ENCODE measurements at regions not wholly inside any gene's neighbourhood (a gene's known extent, or its start where the extent isn't known, plus 50 kb on each side); places are given as distances from the start of the nearest gene placed in this dataset.

DNA sequence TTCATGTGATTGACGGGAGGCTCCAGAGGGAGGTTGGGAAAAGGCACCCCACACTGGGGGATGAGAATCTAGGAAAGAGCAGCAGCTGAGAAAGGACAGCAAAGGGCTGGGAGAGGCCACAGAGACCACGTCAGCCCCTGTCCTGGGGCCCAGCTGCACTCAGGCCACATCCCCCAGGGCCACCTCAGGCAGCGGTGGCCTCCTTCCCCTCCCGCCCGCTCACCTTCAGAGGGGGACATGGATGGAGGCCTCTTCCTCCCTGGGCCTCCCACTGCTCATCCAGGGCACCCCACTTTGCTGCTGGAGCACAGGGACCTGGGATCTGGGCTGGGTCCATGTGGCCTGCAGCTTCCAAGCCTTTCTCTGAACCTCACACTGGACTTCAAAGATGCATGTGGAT, 199.8 kb upstream of the HDAC4 start (continued):
- TF ChIP-seq, protein P1, sequence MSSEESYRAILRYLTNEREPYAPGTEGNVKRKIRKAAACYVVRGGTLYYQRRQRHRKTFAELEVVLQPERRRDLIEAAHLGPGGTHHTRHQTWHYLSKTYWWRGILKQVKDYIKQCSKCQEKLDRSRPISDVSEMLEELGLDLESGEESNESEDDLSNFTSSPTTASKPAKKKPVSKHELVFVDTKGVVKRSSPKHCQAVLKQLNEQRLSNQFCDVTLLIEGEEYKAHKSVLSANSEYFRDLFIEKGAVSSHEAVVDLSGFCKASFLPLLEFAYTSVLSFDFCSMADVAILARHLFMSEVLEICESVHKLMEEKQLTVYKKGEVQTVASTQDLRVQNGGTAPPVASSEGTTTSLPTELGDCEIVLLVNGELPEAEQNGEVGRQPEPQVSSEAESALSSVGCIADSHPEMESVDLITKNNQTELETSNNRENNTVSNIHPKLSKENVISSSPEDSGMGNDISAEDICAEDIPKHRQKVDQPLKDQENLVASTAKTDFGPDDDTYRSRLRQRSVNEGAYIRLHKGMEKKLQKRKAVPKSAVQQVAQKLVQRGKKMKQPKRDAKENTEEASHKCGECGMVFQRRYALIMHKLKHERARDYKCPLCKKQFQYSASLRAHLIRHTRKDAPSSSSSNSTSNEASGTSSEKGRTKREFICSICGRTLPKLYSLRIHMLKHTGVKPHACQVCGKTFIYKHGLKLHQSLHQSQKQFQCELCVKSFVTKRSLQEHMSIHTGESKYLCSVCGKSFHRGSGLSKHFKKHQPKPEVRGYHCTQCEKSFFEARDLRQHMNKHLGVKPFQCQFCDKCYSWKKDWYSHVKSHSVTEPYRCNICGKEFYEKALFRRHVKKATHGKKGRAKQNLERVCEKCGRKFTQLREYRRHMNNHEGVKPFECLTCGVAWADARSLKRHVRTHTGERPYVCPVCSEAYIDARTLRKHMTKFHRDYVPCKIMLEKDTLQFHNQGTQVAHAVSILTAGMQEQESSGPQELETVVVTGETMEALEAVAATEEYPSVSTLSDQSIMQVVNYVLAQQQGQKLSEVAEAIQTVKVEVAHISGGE (CRISPR knock-in tag; IDR thresholded peaks at IDR 0.05), result no peak
- TF ChIP-seq PAX8 (IDR thresholded peaks at IDR 0.05), result no peak
- TF ChIP-seq BRCA1 (IDR thresholded peaks at IDR 0.05; ENCODE audit: low read depth, low read length), result no peak
- TF ChIP-seq TAF1 (IDR thresholded peaks at IDR 0.05; ENCODE audit: borderline replicate concordance, low read depth, low read length), result no peak
- TF ChIP-seq SREBF2 (IDR thresholded peaks at IDR 0.05; ENCODE audit: low read length), result no peak
- no peak for TF ChIP-seq ZNF217 (IDR thresholded peaks at IDR 0.05)
- no peak for TF ChIP-seq POU2F2 (IDR thresholded peaks at IDR 0.05; ENCODE audit: borderline replicate concordance, low read depth, low read length)
- TF ChIP-seq, protein P2, sequence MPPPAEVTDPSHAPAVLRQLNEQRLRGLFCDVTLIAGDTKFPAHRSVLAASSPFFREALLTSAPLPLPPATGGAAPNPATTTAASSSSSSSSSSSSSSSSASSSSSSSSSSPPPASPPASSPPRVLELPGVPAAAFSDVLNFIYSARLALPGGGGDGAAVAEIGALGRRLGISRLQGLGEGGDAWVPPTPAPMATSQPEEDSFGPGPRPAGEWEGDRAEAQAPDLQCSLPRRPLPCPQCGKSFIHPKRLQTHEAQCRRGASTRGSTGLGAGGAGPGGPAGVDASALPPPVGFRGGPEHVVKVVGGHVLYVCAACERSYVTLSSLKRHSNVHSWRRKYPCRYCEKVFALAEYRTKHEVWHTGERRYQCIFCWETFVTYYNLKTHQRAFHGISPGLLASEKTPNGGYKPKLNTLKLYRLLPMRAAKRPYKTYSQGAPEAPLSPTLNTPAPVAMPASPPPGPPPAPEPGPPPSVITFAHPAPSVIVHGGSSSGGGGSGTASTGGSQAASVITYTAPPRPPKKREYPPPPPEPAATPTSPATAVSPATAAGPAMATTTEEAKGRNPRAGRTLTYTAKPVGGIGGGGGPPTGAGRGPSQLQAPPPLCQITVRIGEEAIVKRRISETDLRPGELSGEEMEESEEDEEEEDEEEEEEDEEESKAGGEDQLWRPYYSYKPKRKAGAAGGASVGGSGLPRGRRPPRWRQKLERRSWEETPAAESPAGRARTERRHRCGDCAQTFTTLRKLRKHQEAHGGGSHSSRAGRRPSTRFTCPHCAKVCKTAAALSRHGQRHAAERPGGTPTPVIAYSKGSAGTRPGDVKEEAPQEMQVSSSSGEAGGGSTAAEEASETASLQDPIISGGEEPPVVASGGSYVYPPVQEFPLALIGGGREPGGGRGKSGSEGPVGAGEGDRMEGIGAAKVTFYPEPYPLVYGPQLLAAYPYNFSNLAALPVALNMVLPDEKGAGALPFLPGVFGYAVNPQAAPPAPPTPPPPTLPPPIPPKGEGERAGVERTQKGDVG (CRISPR knock-in tag; IDR thresholded peaks at IDR 0.05), result no peak
- TF ChIP-seq ZBED1 (IDR thresholded peaks at IDR 0.05; ENCODE audit: borderline replicate concordance), result no peak
- no peak for TF ChIP-seq BACH1 (IDR thresholded peaks at IDR 0.05; ENCODE audit: borderline replicate concordance)

Data from GM12878 (cell line).